DMS114 treated with DMSO at 0.1 percent for 48 hours (cell line): ENCODE measurements at regions not wholly inside any gene's neighbourhood (a gene's known extent, or its start where the extent isn't known, plus 50 kb on each side); places are given as distances from the start of the nearest gene placed in this dataset.

ENCODE experiments used
- DNase-seq: peaks from one replicate; lab custom pipeline; 2025; ENCODE audit not compliant: unreplicated experiment; lab: John Stamatoyannopoulos, UW

- no peak for DNase-seq
These were observed 52.7 kb upstream of the ANXA10 start for GRCh38 chr4:168039593-168039992.
